ENCODE measurements at regions not wholly inside any gene's neighbourhood (a gene's known extent, or its start where the extent isn't known, plus 50 kb on each side); places are given as distances from the start of the nearest gene placed in this dataset.
"Not testable (repeated sequence)": the region's sequence is repeated elsewhere in the genome, so short reads cannot be mapped to it uniquely, and the experiment has no call there.

DNA sequence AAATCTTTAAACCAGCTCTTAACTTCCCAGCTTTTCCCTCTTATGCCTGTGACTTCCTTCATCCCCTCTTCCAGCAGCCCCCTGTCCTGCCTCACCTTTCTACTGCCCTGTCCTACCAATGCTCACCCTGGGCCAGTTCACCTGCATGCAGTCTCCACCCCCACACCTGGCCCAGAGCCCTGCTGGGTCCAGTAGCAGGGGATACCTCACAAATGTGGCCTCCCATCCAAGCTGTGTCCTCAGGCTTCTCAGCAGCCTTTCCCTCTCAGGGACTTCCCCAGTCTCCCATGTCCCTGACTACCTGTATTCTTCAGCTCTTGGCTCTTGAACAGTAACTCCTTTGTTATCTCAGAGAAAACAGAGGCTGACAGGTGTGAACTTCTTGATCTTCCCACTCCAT lies 503.2 kb downstream of the MFSD1 start (continued):
- TF ChIP-seq, protein P1, sequence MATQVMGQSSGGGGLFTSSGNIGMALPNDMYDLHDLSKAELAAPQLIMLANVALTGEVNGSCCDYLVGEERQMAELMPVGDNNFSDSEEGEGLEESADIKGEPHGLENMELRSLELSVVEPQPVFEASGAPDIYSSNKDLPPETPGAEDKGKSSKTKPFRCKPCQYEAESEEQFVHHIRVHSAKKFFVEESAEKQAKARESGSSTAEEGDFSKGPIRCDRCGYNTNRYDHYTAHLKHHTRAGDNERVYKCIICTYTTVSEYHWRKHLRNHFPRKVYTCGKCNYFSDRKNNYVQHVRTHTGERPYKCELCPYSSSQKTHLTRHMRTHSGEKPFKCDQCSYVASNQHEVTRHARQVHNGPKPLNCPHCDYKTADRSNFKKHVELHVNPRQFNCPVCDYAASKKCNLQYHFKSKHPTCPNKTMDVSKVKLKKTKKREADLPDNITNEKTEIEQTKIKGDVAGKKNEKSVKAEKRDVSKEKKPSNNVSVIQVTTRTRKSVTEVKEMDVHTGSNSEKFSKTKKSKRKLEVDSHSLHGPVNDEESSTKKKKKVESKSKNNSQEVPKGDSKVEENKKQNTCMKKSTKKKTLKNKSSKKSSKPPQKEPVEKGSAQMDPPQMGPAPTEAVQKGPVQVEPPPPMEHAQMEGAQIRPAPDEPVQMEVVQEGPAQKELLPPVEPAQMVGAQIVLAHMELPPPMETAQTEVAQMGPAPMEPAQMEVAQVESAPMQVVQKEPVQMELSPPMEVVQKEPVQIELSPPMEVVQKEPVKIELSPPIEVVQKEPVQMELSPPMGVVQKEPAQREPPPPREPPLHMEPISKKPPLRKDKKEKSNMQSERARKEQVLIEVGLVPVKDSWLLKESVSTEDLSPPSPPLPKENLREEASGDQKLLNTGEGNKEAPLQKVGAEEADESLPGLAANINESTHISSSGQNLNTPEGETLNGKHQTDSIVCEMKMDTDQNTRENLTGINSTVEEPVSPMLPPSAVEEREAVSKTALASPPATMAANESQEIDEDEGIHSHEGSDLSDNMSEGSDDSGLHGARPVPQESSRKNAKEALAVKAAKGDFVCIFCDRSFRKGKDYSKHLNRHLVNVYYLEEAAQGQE (IDR thresholded peaks at IDR 0.05; ENCODE audit: low read depth, low read length), result no peak
- TF ChIP-seq ELF1 (IDR thresholded peaks at IDR 0.05), result no peak

DNA sequence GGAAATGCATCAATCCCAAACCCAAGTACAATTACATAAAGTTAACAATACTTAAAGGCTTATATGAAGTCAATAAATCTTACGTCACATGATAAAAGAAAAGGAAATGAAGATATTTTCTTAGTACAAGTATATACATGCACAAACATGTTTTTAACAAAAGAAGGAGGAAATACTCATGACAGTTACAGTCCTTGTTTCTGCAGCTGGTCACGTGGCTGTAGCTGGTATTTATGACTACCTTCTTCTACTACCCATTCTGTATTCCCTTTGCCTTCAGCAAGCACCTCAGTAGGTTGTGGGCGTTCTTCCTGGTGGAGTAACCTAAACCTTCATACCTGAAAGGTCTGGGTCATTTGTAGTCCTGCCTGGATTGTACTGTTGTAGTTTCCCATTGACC lies 514.9 kb downstream of the MFSD1 start:
- H3K27me3 ChIP-seq (ENCODE audit: insufficient read depth), result not testable (repeated sequence)

DNA sequence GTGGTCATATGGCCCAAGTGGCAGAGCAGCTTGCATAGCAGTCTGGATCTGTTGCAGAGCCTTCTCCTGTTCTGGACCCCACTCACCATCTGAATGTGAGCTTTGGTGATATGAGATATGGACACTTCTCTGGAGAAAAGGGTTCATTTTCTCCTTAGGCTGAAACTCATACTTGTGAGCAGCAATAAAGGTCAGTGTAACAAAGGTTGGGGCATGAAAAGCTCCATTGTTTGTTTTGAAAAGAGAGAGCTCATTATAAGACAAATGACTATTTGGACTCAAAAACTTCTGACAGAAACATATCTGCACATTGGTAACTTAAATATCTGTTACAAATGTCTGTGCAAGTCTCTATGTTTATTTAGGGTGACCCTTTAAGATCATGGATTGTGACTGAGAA lies 517.3 kb downstream of the MFSD1 start:
- Histone ChIP-seq H3K9me3 (no peaks in the 10 kb centered on the region), H3K4me2 (no peak overlapping the region), H3F3A (replicated peaks; ENCODE audit: insufficient read depth) (no peaks in the 10 kb centered on the region), H3K27ac (ENCODE audit: low read depth in 2 of 2, low read length in 1 of 2) (no peak overlapping the region), H3K4me3 (ENCODE audit: low read depth in 2 of 2, low read length in 1 of 2) (no peak overlapping the region), H4K20me1 (ENCODE audit: insufficient read depth) (no peaks in the 10 kb centered on the region), H3K9ac (no peak overlapping the region), H3K4me1 (ENCODE audit: control insufficient read depth in 1 of 2, insufficient read depth in 2 of 2, low read depth in 1 of 2, low read length in 1 of 2) (no peaks in the 10 kb centered on the region; a peak in 1 of 4 replicates), H2AFZ (ENCODE audit: low read depth) (no peak overlapping the region), H3K9me2 (no peaks in the 10 kb centered on the region), H3K36me3 (replicated peaks in 1 of 2; ENCODE audit: control insufficient read depth in 1 of 2, insufficient read depth in 2 of 2, low read length in 1 of 2) (no peaks in the 10 kb centered on the region), H3K27me3 (ENCODE audit: insufficient read depth) (0 out of 2 replicates have a peak, but pooled peaks cover 6% of the 10 kb centered on the region), H3K79me2 (ENCODE audit: insufficient read depth) (no peaks in the 10 kb centered on the region)
- ChIA-PET CTCF (no interaction called here), POLR2A (interaction anchor here (0.6 kb wide), 1 partner anchor 145 kb away, joined by 3 read pairs; no protein-coding TSS in a partner anchor)
- TF ChIP-seq GATA2 (CRISPR knock-in tag; IDR thresholded peaks at IDR 0.05) (no peak), FOXJ3 (CRISPR knock-in tag; IDR thresholded peaks at IDR 0.05) (no peak)
- TF ChIP-seq, protein P2, sequence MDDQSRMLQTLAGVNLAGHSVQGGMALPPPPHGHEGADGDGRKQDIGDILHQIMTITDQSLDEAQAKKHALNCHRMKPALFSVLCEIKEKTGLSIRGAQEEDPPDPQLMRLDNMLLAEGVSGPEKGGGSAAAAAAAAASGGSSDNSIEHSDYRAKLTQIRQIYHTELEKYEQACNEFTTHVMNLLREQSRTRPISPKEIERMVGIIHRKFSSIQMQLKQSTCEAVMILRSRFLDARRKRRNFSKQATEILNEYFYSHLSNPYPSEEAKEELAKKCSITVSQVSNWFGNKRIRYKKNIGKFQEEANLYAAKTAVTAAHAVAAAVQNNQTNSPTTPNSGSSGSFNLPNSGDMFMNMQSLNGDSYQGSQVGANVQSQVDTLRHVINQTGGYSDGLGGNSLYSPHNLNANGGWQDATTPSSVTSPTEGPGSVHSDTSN (IDR thresholded peaks at IDR 0.05), result no peak
- TF ChIP-seq, protein P3, sequence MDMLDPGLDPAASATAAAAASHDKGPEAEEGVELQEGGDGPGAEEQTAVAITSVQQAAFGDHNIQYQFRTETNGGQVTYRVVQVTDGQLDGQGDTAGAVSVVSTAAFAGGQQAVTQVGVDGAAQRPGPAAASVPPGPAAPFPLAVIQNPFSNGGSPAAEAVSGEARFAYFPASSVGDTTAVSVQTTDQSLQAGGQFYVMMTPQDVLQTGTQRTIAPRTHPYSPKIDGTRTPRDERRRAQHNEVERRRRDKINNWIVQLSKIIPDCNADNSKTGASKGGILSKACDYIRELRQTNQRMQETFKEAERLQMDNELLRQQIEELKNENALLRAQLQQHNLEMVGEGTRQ (IDR thresholded peaks at IDR 0.05; ENCODE audit: borderline replicate concordance, low read depth, low read length), result no peak
- TF ChIP-seq, protein P4, sequence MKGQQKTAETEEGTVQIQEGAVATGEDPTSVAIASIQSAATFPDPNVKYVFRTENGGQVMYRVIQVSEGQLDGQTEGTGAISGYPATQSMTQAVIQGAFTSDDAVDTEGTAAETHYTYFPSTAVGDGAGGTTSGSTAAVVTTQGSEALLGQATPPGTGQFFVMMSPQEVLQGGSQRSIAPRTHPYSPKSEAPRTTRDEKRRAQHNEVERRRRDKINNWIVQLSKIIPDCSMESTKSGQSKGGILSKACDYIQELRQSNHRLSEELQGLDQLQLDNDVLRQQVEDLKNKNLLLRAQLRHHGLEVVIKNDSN (IDR thresholded peaks at IDR 0.05; ENCODE audit: borderline replicate concordance, low read depth), result no peak
- DNase-seq, result no peak

More for the DNA sequence above, 514.9 kb downstream of the MFSD1 start:
- H3F3A ChIP-seq (replicated peaks; ENCODE audit: insufficient read depth); H3K36me3 ChIP-seq (replicated peaks in 1 of 2; ENCODE audit: control insufficient read depth in 1 of 2, insufficient read depth in 2 of 2, low read length in 1 of 2); H3K4me3 ChIP-seq (ENCODE audit: low read depth in 2 of 2, low read length in 1 of 2); H3K27ac ChIP-seq (ENCODE audit: low read depth in 2 of 2, low read length in 1 of 2); H3K4me2 ChIP-seq; H2AFZ ChIP-seq (ENCODE audit: low read depth); POLR2A ChIA-PET; H3K9ac ChIP-seq; DNase-seq; H3K9me2 ChIP-seq; CTCF ChIA-PET; H4K20me1 ChIP-seq (ENCODE audit: insufficient read depth); H3K79me2 ChIP-seq (ENCODE audit: insufficient read depth); H3K4me1 ChIP-seq (ENCODE audit: control insufficient read depth in 1 of 2, insufficient read depth in 2 of 2, low read depth in 1 of 2, low read length in 1 of 2); H3K9me3 ChIP-seq: not testable (repeated sequence)
- whole genome bisulfite sequencing (ENCODE audit: low lambda C conversion rate), result 32% methylated on average over 3 of the region's 3 CpGs
